NB4 (cell line): ENCODE measurements at regions not wholly inside any gene's neighbourhood (a gene's known extent, or its start where the extent isn't known, plus 50 kb on each side); places are given as distances from the start of the nearest gene placed in this dataset.

Experiments
- POLR2A ChIP-seq: IDR thresholded peaks from 2 replicates; pipeline ENCODE4 v1.6.1; 2011; ENCODE audit warnings: mild to moderate bottlenecking; ENCODE audit not compliant: insufficient read length; ENCODE audit errors: extremely low read depth
- TF ChIP-seq, protein P1 (sequence below): IDR thresholded peaks from one replicate; pipeline ENCODE4 v1.5.1; 2012; ENCODE audit warnings: low read depth, low read length
- TF ChIP-seq, protein P2 (sequence below): IDR thresholded peaks from 2 replicates; pipeline ENCODE4 v1.6.1; 2011; ENCODE audit warnings: low read depth, low read length

- TF ChIP-seq, protein P1, sequence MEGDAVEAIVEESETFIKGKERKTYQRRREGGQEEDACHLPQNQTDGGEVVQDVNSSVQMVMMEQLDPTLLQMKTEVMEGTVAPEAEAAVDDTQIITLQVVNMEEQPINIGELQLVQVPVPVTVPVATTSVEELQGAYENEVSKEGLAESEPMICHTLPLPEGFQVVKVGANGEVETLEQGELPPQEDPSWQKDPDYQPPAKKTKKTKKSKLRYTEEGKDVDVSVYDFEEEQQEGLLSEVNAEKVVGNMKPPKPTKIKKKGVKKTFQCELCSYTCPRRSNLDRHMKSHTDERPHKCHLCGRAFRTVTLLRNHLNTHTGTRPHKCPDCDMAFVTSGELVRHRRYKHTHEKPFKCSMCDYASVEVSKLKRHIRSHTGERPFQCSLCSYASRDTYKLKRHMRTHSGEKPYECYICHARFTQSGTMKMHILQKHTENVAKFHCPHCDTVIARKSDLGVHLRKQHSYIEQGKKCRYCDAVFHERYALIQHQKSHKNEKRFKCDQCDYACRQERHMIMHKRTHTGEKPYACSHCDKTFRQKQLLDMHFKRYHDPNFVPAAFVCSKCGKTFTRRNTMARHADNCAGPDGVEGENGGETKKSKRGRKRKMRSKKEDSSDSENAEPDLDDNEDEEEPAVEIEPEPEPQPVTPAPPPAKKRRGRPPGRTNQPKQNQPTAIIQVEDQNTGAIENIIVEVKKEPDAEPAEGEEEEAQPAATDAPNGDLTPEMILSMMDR: no peak
- TF ChIP-seq, protein P2, sequence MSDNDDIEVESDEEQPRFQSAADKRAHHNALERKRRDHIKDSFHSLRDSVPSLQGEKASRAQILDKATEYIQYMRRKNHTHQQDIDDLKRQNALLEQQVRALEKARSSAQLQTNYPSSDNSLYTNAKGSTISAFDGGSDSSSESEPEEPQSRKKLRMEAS: no peak
- TF ChIP-seq POLR2A: no peak
These were observed 378.9 kb downstream of the SMARCA1 start for GRCh38 chrX:129144172-129145038.
